ENCODE measurements at regions not wholly inside any gene's neighbourhood (a gene's known extent, or its start where the extent isn't known, plus 50 kb on each side); places are given as distances from the start of the nearest gene placed in this dataset.

GRCh38 chr4:111701102-111701501 lies 444.2 kb upstream of the FAM241A start:
- BruUV-seq (replicated peaks): no TSS peak
- Histone ChIP-seq H3K9me3 (replicated peaks; ENCODE audit: control insufficient read depth, insufficient read depth, low read depth, low read length) (no peaks in the 10 kb centered on the region), H3K4me1 (replicated peaks in 1 of 2; ENCODE audit: control insufficient read depth in 2 of 2, insufficient read depth in 2 of 2, low read length in 2 of 2) (no peaks in the 10 kb centered on the region), H3K27ac (ENCODE audit: extremely low read depth, low read depth, low read length) (no peak overlapping the region), H3K27me3 (ENCODE audit: control insufficient read depth in 2 of 2, insufficient read depth in 2 of 2, low read length in 2 of 2) (no peaks in the 10 kb centered on the region), H3K9ac (ENCODE audit: insufficient read depth in 1 of 2, low read depth in 2 of 2, low read length in 2 of 2) (no peak overlapping the region), H4K20me1 (replicated peaks; ENCODE audit: control insufficient read depth, insufficient read depth, low read length) (no peaks in the 10 kb centered on the region), H2AFZ (ENCODE audit: low read depth, low read length) (no peak overlapping the region), H3K36me3 (ENCODE audit: control insufficient read depth, insufficient read depth, low read length) (no peaks in the 10 kb centered on the region), H3K9me1 (ENCODE audit: control insufficient read depth, insufficient read depth, low read length) (no peaks in the 10 kb centered on the region), H3K4me3 (no peak overlapping the region), H3K4me2 (ENCODE audit: insufficient read depth, low read length) (no peak overlapping the region), H3K79me2 (ENCODE audit: control insufficient read depth, insufficient read depth, low read length) (no peaks in the 10 kb centered on the region)
- FAIRE-seq: no peak
- CTCF ChIA-PET (ENCODE audit: low intra/inter-chr PET ratio): no interaction called here
- no peak for DNase-seq (ENCODE audit: extremely low read depth in 1 of 4, low spot score in 3 of 4)
- 0% methylated on average over 3 of the region's 3 CpGs for WGBS (ENCODE audit: insufficient coverage, low coverage, missing lambda C conversion rate)
- ATAC-seq: no peak
- in situ Hi-C loops (cut with MboI) (no loop called here), intact Hi-C loops (cut with micrococcal nuclease) (no loop called here)
- POLR2A ChIA-PET: no interaction called here
- TF ChIP-seq PHTF2 (CRISPR knock-in tag; IDR thresholded peaks at IDR 0.05) (no peak), ARNT (IDR thresholded peaks at IDR 0.05) (no peak), NR2C2 (CRISPR knock-in tag; IDR thresholded peaks at IDR 0.05) (no peak), NR2C2 (tag; IDR thresholded peaks at IDR 0.05) (no peak), FOXP1 (CRISPR knock-in tag; IDR thresholded peaks at IDR 0.05) (no peak), TAL1 (IDR thresholded peaks at IDR 0.05) (no peak), ZKSCAN8 (CRISPR knock-in tag; IDR thresholded peaks at IDR 0.05) (no peak), EP400 (IDR thresholded peaks at IDR 0.05) (no peak), NCOR1 (IDR thresholded peaks at IDR 0.05) (no peak), CEBPB (tag; IDR thresholded peaks at IDR 0.05) (no peak), COPS2 (conservative IDR thresholded peaks at IDR 0.05) (no peak), ZNF830 (CRISPR knock-in tag; IDR thresholded peaks at IDR 0.05) (no peak)
- TF ChIP-seq, protein P1, sequence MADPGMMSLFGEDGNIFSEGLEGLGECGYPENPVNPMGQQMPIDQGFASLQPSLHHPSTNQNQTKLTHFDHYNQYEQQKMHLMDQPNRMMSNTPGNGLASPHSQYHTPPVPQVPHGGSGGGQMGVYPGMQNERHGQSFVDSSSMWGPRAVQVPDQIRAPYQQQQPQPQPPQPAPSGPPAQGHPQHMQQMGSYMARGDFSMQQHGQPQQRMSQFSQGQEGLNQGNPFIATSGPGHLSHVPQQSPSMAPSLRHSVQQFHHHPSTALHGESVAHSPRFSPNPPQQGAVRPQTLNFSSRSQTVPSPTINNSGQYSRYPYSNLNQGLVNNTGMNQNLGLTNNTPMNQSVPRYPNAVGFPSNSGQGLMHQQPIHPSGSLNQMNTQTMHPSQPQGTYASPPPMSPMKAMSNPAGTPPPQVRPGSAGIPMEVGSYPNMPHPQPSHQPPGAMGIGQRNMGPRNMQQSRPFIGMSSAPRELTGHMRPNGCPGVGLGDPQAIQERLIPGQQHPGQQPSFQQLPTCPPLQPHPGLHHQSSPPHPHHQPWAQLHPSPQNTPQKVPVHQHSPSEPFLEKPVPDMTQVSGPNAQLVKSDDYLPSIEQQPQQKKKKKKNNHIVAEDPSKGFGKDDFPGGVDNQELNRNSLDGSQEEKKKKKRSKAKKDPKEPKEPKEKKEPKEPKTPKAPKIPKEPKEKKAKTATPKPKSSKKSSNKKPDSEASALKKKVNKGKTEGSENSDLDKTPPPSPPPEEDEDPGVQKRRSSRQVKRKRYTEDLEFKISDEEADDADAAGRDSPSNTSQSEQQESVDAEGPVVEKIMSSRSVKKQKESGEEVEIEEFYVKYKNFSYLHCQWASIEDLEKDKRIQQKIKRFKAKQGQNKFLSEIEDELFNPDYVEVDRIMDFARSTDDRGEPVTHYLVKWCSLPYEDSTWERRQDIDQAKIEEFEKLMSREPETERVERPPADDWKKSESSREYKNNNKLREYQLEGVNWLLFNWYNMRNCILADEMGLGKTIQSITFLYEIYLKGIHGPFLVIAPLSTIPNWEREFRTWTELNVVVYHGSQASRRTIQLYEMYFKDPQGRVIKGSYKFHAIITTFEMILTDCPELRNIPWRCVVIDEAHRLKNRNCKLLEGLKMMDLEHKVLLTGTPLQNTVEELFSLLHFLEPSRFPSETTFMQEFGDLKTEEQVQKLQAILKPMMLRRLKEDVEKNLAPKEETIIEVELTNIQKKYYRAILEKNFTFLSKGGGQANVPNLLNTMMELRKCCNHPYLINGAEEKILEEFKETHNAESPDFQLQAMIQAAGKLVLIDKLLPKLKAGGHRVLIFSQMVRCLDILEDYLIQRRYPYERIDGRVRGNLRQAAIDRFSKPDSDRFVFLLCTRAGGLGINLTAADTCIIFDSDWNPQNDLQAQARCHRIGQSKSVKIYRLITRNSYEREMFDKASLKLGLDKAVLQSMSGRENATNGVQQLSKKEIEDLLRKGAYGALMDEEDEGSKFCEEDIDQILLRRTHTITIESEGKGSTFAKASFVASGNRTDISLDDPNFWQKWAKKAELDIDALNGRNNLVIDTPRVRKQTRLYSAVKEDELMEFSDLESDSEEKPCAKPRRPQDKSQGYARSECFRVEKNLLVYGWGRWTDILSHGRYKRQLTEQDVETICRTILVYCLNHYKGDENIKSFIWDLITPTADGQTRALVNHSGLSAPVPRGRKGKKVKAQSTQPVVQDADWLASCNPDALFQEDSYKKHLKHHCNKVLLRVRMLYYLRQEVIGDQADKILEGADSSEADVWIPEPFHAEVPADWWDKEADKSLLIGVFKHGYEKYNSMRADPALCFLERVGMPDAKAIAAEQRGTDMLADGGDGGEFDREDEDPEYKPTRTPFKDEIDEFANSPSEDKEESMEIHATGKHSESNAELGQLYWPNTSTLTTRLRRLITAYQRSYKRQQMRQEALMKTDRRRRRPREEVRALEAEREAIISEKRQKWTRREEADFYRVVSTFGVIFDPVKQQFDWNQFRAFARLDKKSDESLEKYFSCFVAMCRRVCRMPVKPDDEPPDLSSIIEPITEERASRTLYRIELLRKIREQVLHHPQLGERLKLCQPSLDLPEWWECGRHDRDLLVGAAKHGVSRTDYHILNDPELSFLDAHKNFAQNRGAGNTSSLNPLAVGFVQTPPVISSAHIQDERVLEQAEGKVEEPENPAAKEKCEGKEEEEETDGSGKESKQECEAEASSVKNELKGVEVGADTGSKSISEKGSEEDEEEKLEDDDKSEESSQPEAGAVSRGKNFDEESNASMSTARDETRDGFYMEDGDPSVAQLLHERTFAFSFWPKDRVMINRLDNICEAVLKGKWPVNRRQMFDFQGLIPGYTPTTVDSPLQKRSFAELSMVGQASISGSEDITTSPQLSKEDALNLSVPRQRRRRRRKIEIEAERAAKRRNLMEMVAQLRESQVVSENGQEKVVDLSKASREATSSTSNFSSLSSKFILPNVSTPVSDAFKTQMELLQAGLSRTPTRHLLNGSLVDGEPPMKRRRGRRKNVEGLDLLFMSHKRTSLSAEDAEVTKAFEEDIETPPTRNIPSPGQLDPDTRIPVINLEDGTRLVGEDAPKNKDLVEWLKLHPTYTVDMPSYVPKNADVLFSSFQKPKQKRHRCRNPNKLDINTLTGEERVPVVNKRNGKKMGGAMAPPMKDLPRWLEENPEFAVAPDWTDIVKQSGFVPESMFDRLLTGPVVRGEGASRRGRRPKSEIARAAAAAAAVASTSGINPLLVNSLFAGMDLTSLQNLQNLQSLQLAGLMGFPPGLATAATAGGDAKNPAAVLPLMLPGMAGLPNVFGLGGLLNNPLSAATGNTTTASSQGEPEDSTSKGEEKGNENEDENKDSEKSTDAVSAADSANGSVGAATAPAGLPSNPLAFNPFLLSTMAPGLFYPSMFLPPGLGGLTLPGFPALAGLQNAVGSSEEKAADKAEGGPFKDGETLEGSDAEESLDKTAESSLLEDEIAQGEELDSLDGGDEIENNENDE (IDR thresholded peaks at IDR 0.05; ENCODE audit: low read depth, low read length): no peak
- TF ChIP-seq, protein P2, sequence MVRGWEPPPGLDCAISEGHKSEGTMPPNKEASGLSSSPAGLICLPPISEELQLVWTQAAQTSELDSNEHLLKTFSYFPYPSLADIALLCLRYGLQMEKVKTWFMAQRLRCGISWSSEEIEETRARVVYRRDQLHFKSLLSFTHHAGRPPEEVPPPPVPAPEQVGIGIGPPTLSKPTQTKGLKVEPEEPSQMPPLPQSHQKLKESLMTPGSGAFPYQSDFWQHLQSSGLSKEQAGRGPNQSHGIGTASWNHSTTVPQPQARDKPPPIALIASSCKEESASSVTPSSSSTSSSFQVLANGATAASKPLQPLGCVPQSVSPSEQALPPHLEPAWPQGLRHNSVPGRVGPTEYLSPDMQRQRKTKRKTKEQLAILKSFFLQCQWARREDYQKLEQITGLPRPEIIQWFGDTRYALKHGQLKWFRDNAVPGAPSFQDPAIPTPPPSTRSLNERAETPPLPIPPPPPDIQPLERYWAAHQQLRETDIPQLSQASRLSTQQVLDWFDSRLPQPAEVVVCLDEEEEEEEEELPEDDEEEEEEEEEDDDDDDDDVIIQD (CRISPR knock-in tag; IDR thresholded peaks at IDR 0.05): no peak
